PFSK-1 (cell line): ENCODE measurements at regions not wholly inside any gene's neighbourhood (a gene's known extent, or its start where the extent isn't known, plus 50 kb on each side); places are given as distances from the start of the nearest gene placed in this dataset.

ENCODE experiments used
- FOXP2 ChIP-seq: optimal IDR thresholded peaks from 2 replicates; pipeline ENCODE3; 2011; ENCODE audit warnings: borderline replicate concordance, control low read depth, inconsistent platforms; ENCODE audit not compliant: insufficient read depth; ENCODE audit errors: extremely low read length, extremely low read depth
- POLR2AphosphoS5 ChIP-seq: IDR thresholded peaks from 2 replicates; pipeline ENCODE4 v1.6.1; 2012; ENCODE audit warnings: low read depth, mild to moderate bottlenecking, control low read depth, low read length, moderate library complexity
- REST ChIP-seq, 2 experiments: IDR thresholded peaks; 2 replicates each; pipeline versions ENCODE4 v1.6.1 to v1.8.0; 2011 to 2012; ENCODE audit warnings: low read depth in 2 of 2, low read length in 2 of 2, control low read depth in 1 of 2, inconsistent platforms in 1 of 2, mild to moderate bottlenecking in 1 of 2, moderate library complexity in 1 of 2; ENCODE audit not compliant: insufficient read depth in 1 of 2
- SIN3A ChIP-seq: IDR thresholded peaks from 2 replicates; pipeline ENCODE4 v1.6.1; 2012; ENCODE audit warnings: mild to moderate bottlenecking, low read length, moderate library complexity, borderline replicate concordance; ENCODE audit not compliant: insufficient read depth
- TAF1 ChIP-seq: IDR thresholded peaks from 2 replicates; pipeline ENCODE4 v1.6.1; 2012; ENCODE audit warnings: low read length, control low read depth, borderline replicate concordance; ENCODE audit not compliant: insufficient read depth

- TF ChIP-seq REST (IDR thresholded peaks at IDR 0.05; ENCODE audit: insufficient read depth in 1 of 2, low read depth in 2 of 2, low read length in 2 of 2) (no peak), FOXP2 (no peak), SIN3A (no peak), POLR2AphosphoS5 (no peak), TAF1 (no peak)
Measured at GRCh38 chr4:104128850-104129213, 365.9 kb downstream of the CXXC4 start.

GRCh38 chr4:104128031-104128849 is 366.5 kb downstream of the CXXC4 start:
- no peak for TF ChIP-seq SIN3A
- TF ChIP-seq POLR2AphosphoS5: no peak
- no peak for TF ChIP-seq TAF1

GRCh38 chr4:104123021-104123420 is 371.7 kb downstream of the CXXC4 start:
- no peak for TF ChIP-seq POLR2AphosphoS5

- TF ChIP-seq TAF1: no peak
- TF ChIP-seq SIN3A: no peak
- TF ChIP-seq POLR2AphosphoS5: no peak
- TF ChIP-seq FOXP2: no peak
- TF ChIP-seq REST (IDR thresholded peaks at IDR 0.05; ENCODE audit: insufficient read depth in 1 of 2, low read depth in 2 of 2, low read length in 2 of 2): no peak
Measured at GRCh38 chr4:104117776-104118175, 376.9 kb downstream of the CXXC4 start.

GRCh38 chr4:104113850-104114249 is 380.8 kb downstream of the CXXC4 start:
- no peak for TF ChIP-seq FOXP2
- no peak for TF ChIP-seq POLR2AphosphoS5
- TF ChIP-seq TAF1: no peak
- TF ChIP-seq SIN3A: no peak
- no peak for TF ChIP-seq REST (IDR thresholded peaks at IDR 0.05; ENCODE audit: insufficient read depth in 1 of 2, low read depth in 2 of 2, low read length in 2 of 2)

- TF ChIP-seq TAF1 (no peak), FOXP2 (no peak), SIN3A (no peak), POLR2AphosphoS5 (no peak)
Measured at GRCh38 chr4:104099141-104099540, 379.4 kb upstream of the TACR3 start.

- no peak for TF ChIP-seq FOXP2
- TF ChIP-seq POLR2AphosphoS5: no peak
- TF ChIP-seq TAF1: no peak
- no peak for TF ChIP-seq SIN3A
- no peak for TF ChIP-seq REST (IDR thresholded peaks at IDR 0.05; ENCODE audit: insufficient read depth in 1 of 2, low read depth in 2 of 2, low read length in 2 of 2)
Measured at GRCh38 chr4:104093247-104093646, 373.5 kb upstream of the TACR3 start.
